KG1 (cell line): ENCODE measurements at regions not wholly inside any gene's neighbourhood (a gene's known extent, or its start where the extent isn't known, plus 50 kb on each side); places are given as distances from the start of the nearest gene placed in this dataset.
"Not testable (repeated sequence)": the region's sequence is repeated elsewhere in the genome, so short reads cannot be mapped to it uniquely, and the experiment has no call there.

Experiments
- DNase-seq: peaks from one replicate; lab custom pipeline; 2025; lab: John Stamatoyannopoulos, UW

GRCh38 chrX:122218666-122219065 is 965.4 kb upstream of the GRIA3 start:
- no peak for DNase-seq

- no peak for DNase-seq
Observed at GRCh38 chrX:122219226-122219625, 964.9 kb upstream of the GRIA3 start.

- no peak for DNase-seq
Observed at GRCh38 chrX:122219735-122220134, 964.3 kb upstream of the GRIA3 start.

GRCh38 chrX:122220644-122221373 is 963.3 kb upstream of the GRIA3 start:
- no peak for DNase-seq

GRCh38 chrX:122221810-122222209 is 962.3 kb upstream of the GRIA3 start:
- not testable (repeated sequence) for DNase-seq

- DNase-seq = not testable (repeated sequence)
Observed at GRCh38 chrX:122224137-122224536, 959.9 kb upstream of the GRIA3 start.

GRCh38 chrX:122238801-122239200 is 945.3 kb upstream of the GRIA3 start:
- no peak for DNase-seq

GRCh38 chrX:122241959-122242358 is 942.1 kb upstream of the GRIA3 start:
- no peak for DNase-seq

GRCh38 chrX:122244080-122244479 is 940.0 kb upstream of the GRIA3 start:
- DNase-seq = no peak

- no peak for DNase-seq
Observed at GRCh38 chrX:122245175-122245574, 938.9 kb upstream of the GRIA3 start.

GRCh38 chrX:122245943-122246342 is 938.1 kb upstream of the GRIA3 start:
- no peak for DNase-seq

GRCh38 chrX:122246937-122247336 is 937.1 kb upstream of the GRIA3 start:
- no peak for DNase-seq

GRCh38 chrX:122248681-122249080 is 935.4 kb upstream of the GRIA3 start:
- DNase-seq = no peak

- DNase-seq = no peak
Observed at GRCh38 chrX:122252454-122252853, 931.6 kb upstream of the GRIA3 start.

- DNase-seq = no peak
Observed at GRCh38 chrX:122268353-122268752, 915.7 kb upstream of the GRIA3 start.

- no peak for DNase-seq
Observed at GRCh38 chrX:122269243-122269781, 914.8 kb upstream of the GRIA3 start.

GRCh38 chrX:122270809-122271494 is 913.1 kb upstream of the GRIA3 start:
- no peak for DNase-seq

- DNase-seq = no peak
Observed at GRCh38 chrX:122272011-122272410, 912.1 kb upstream of the GRIA3 start.

- DNase-seq = no peak
Observed at GRCh38 chrX:122279746-122280145, 904.3 kb upstream of the GRIA3 start.

GRCh38 chrX:122299822-122300221 is 884.3 kb upstream of the GRIA3 start:
- DNase-seq = not testable (repeated sequence)

GRCh38 chrX:122301491-122301890 is 882.6 kb upstream of the GRIA3 start:
- DNase-seq = no peak

GRCh38 chrX:122303761-122304160 is 880.3 kb upstream of the GRIA3 start:
- no peak for DNase-seq

GRCh38 chrX:122344816-122345215 is 839.3 kb upstream of the GRIA3 start:
- no peak for DNase-seq
